ENCODE measurements at regions not wholly inside any gene's neighbourhood (a gene's known extent, or its start where the extent isn't known, plus 50 kb on each side); places are given as distances from the start of the nearest gene placed in this dataset.
"Not testable (repeated sequence)": the region's sequence is repeated elsewhere in the genome, so short reads cannot be mapped to it uniquely, and the experiment has no call there.

DNA sequence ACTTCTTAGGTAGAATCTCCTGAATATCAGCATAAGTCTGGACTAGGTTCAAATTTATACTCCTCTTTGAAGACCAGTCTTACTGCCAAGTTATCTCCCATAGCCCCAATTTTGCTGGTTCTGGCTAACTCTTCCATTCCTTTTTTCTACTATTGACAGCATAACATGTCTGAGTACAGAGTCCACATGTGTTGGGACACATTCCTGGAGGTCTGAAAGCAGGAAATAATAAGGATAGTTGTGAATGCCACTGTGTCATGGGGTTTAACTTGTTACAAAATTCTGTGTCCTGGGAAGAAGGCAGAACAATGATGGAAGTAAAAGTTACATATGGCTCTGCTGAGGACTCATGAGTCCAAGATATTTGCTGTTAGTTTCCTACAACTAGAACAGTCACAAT is 57.4 kb upstream of the ZBTB20 start:
- FAIRE-seq (no peak), DNase-seq (ENCODE audit: insufficient read length, low spot score) (no peak)
- TF ChIP-seq, protein P1, sequence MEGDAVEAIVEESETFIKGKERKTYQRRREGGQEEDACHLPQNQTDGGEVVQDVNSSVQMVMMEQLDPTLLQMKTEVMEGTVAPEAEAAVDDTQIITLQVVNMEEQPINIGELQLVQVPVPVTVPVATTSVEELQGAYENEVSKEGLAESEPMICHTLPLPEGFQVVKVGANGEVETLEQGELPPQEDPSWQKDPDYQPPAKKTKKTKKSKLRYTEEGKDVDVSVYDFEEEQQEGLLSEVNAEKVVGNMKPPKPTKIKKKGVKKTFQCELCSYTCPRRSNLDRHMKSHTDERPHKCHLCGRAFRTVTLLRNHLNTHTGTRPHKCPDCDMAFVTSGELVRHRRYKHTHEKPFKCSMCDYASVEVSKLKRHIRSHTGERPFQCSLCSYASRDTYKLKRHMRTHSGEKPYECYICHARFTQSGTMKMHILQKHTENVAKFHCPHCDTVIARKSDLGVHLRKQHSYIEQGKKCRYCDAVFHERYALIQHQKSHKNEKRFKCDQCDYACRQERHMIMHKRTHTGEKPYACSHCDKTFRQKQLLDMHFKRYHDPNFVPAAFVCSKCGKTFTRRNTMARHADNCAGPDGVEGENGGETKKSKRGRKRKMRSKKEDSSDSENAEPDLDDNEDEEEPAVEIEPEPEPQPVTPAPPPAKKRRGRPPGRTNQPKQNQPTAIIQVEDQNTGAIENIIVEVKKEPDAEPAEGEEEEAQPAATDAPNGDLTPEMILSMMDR (IDR thresholded peaks at IDR 0.05; ENCODE audit: insufficient read depth, missing control alignments), result no peak

DNA sequence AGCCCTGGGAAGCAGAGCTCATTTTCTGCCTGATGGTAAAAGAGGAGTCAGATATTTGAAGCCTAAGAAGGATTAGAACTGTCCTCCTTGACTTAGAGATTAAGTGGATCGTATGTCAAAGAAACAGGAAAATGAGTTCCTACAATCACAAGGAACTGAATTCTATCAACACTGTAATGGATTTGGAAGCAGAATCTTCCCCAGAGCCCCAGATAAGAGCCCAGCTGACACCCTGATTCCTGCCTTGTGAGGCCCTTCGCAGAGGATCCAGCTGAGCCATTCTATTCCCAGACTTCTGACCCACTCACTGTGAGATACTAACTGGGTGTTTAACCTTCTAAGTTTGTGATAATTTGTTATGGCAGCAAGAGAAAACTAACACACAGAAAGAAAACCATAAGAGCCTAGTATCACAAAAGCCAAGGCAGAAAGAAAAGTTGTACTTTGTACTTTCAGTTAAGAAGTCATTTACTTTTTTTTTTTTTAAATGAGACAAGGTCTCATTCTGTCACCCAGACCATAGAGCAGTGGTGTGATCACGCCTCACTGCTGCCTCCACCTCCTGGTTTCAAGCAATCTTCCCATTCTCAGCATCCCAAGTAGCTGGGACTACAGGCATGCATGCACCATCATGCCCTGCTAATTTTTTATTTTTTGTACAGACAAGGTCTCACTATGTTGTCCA is 61.1 kb upstream of the ZBTB20 start:
- peak; percentile 71 for FAIRE-seq
- TF ChIP-seq, protein P1 (IDR thresholded peaks at IDR 0.05; ENCODE audit: insufficient read depth, missing control alignments), result no peak
- DNase-seq (ENCODE audit: insufficient read length, low spot score), result no peak

DNA sequence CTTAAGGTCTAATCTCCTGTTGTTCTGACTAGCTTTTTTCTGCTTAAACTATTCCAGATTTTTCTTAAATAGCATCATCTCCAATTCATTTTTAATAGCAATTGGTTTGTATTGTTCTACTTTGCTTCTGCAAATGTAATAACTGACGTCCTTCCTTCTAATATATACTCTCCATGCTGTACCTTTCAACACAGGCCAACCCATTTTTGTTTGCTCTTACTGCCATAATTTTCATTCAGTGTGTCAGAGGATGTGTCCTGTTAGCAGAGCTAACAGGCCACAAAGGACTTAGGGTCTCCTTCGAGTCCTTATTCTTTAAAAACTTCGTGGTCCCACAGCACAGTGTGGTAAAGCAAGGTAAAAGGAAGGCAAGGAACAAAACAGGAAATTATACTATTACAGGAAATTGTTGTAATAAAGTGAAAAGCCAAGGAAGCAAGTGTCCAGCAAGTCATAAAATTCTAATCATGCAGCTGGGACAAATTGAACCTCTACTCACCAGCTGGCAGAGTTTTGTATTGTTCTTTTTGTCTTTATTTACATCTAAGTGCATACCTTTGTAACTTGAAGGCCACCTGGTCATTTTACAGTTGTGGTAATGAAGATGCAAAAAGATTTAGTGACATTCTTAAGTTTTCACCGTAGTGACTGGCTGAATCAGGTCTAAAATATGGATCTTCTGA is 64.9 kb upstream of the ZBTB20 start:
- TF ChIP-seq, protein P1 (IDR thresholded peaks at IDR 0.05; ENCODE audit: insufficient read depth, missing control alignments), result no peak
- FAIRE-seq (no peak), DNase-seq (ENCODE audit: insufficient read length, low spot score) (no peak)

DNA sequence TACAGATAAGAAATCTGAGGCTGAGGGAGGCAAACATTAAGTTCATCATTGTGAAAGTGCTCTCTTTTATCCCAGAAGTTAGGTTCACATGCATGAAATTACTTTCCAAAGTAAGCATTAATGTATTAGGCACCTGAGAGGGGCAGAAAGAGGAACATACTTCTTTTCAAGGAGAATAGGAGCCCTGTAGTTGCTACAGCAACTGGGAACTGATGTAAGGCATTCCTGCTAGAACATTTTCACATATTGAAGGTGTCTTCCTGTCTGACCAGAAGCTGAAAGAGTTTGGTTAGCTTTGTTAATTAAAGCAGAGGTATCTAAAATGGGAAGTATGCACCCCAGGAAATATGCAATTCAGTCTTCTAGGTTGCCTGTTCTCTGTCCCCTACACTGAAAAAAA is 65.5 kb upstream of the ZBTB20 start:
- no peak for DNase-seq (ENCODE audit: insufficient read length, low spot score)
- TF ChIP-seq, protein P1 (IDR thresholded peaks at IDR 0.05; ENCODE audit: insufficient read depth, missing control alignments), result no peak
- no peak for FAIRE-seq

DNA sequence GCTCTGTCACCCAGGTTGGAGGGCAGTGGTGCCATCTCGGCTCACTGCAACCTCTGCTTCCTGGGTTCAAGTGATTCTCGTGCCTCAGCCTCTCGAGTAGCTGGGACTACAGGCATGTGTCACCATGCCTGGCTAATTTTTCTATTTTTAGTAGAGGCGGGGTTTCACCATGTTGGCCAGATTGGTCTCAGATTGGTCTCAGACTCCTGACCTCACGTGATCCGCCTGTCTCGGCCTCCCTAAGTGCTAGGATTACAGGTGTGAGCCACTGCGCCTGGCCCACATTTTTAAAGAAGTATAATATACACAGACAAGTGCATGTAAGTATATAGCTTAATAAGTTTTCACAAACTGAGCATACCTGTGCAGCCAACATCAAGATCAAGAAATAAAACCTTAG is 66.0 kb upstream of the ZBTB20 start:
- not testable (repeated sequence) for FAIRE-seq

DNA sequence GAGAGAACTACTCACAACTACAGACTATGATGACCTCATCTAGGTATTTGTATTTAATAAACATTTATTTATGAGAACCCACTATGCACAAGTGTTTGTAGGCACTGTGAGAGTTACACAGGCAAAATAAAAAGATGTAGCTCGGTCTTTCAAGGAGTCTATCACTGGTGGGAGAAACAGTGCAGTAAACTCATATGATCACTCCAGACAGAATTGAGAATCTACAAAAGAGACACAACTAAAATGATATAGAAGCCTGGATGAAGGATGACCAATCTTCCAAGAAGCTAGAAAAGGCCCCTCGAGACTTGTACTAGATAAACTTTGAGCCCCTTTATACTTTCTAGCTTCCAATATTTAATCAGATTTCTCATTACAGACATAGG is 70.2 kb upstream of the ZBTB20 start:
- DNase-seq (ENCODE audit: insufficient read length, low spot score) (no peak), FAIRE-seq (no peak)
- TF ChIP-seq, protein P1 (IDR thresholded peaks at IDR 0.05; ENCODE audit: insufficient read depth, missing control alignments), result no peak

More for the DNA sequence above, 66.0 kb upstream of the ZBTB20 start:
- not testable (repeated sequence) for DNase-seq (ENCODE audit: insufficient read length, low spot score)

DNA sequence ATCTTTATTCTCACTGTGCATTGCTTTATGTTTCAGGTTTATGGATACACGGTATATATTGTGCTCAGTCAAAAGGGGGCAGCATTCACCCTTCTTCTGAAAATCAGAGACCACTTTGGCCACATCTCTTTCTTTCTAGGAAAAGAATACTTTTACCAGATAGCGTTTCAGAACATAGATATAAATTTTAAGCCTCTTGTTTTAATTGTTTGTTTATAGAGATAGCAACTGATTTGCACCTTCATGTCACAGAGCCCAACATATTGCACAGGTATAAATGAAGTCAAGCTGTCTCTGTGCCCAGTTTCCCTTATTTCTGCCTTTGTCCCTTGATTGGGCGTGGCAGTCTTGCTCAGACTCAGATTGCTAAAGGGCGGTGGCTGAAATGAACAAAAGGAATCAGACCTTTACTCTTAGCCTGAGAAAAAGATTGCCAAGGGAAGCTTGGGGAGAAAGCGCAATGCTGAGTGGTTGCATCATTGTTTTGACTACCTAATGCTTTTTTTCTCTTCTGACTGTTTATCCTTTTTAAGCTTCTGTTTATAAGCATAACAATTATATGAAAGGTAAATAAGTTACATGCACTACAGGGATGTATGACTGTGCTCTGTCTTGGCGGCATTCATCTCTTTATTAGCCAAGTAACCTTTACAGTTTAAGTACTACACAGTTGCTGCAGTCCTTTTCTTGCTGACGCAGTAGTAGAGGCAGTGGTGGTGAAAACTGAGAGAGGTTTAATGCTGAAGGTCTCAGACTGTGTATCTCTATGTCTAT is 70.8 kb upstream of the ZBTB20 start:
- FAIRE-seq, result peak; percentile 78
- TF ChIP-seq, protein P1 (IDR thresholded peaks at IDR 0.05; ENCODE audit: insufficient read depth, missing control alignments), result peak; percentile 75
- DNase-seq (ENCODE audit: insufficient read length, low spot score), result no peak

Measured in D721Med (cell line).